Mesodermal cell (in vitro differentiated cells): ENCODE measurements at regions not wholly inside any gene's neighbourhood (a gene's known extent, or its start where the extent isn't known, plus 50 kb on each side); places are given as distances from the start of the nearest gene placed in this dataset.

Experiments used
- H3K27ac ChIP-seq: 2 replicates; pipeline ENCODE4 v1.7.0; 2013; ENCODE audit warnings: mild to moderate bottlenecking, low read depth, low read length, moderate library complexity; ENCODE audit not compliant: severe bottlenecking
- H3K36me3 ChIP-seq: 2 replicates; pipeline ENCODE4 v1.7.1; 2013; ENCODE audit warnings: mild to moderate bottlenecking, low read length, moderate library complexity; ENCODE audit not compliant: control insufficient read depth, insufficient read depth
- H3K4me1 ChIP-seq: one replicate; pipeline ENCODE4 v1.7.1; 2013; ENCODE audit warnings: mild to moderate bottlenecking, low read length; ENCODE audit not compliant: insufficient read depth, control insufficient read depth, poor library complexity, severe bottlenecking
- H3K4me3 ChIP-seq: 2 replicates; pipeline ENCODE4 v1.7.0; 2013; ENCODE audit warnings: low read length, control low read depth, mild to moderate bottlenecking; ENCODE audit not compliant: insufficient read depth, poor library complexity, severe bottlenecking; ENCODE audit errors: extremely low read depth
- H3K9me3 ChIP-seq: 2 replicates; pipeline ENCODE4 v1.7.1; 2013; ENCODE audit warnings: mild to moderate bottlenecking, low read length, moderate library complexity; ENCODE audit not compliant: control insufficient read depth
- WGBS, 2 experiments: methylation state at CpG; one replicate each; pipeline ENCODE4 v1.1.5; 2013; ENCODE audit warnings: missing lambda C conversion rate in 2 of 2; ENCODE audit not compliant: insufficient coverage in 2 of 2; 5-methylcytosine and 5-hydroxymethylcytosine counted together

DNA sequence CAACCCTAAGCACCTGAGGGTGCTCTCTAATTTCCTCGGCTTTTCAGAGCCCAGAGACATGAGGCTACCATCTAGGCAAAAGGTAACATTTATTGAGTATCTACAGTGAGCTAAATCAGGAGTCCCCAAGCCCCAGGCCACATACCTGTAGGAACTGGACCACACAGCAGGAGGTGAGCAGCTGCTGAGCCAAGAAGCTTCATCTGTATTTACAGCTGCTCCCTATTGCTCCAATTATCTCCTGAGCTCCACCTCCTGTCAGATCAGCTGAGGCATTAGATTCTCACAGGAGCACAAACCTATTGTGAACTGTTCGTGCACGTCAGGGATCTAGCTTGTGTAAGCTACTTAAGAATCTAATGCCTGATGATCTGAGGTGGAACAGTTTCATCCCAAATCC, 70.2 kb downstream of the RND3 start:
- H3K9me3 ChIP-seq, result no peaks in the 10 kb centered on the region
- WGBS, 2 experiments, result 100% methylated on average over 3 of the region's 3 CpGs; no CpG with 5 or more reads in 1 of the 2 experiments
- H3K4me1 ChIP-seq, result no peaks in the 10 kb centered on the region
- H3K4me3 ChIP-seq, result no peak overlapping the region
- no peaks in the 10 kb centered on the region for H3K36me3 ChIP-seq
- H3K27ac ChIP-seq, result no peak overlapping the region

DNA sequence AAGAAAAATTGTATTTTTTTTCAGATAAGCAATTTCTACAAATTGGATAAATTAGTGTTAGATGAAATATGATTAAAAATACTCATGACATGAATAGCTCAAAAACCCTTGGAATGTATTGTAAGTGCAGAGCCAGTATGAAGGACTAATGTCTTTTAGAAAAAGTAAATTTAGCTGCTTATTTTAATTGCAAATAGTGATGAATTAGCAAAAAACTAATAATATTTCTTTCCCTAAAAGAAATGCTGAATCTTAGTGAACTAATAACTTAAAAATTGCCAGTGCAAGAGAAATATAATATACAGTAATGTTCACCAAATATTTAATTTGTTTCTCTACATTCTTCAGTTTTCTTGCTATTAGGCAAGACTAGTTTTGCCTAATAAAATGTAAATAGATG, 72.4 kb downstream of the RND3 start:
- Histone ChIP-seq H3K9me3 (no peaks in the 10 kb centered on the region), H3K4me3 (no peak overlapping the region), H3K36me3 (no peaks in the 10 kb centered on the region), H3K27ac (no peak overlapping the region), H3K4me1 (peaks cover 7% of the 10 kb centered on the region)

DNA sequence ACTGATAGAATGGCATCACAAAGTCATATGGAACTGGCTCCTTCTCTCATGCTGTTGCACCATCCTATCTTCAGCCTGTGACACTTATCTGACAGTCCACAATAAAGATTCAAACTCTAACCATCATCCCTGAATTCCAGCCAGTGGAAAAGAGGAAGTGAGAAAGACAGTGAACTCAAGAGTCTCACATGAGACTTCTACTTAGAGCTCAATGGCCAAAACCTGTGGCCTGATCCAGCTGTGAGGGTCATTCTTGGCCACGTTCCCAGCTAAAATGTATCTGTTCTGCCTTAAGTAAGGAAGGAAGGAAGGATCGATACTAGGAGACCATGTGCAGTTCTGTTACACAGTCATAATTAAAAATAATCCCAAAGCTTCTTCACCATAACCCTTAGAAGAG, 73.6 kb downstream of the RND3 start:
- Histone ChIP-seq H3K9me3 (no peaks in the 10 kb centered on the region), H3K36me3 (no peaks in the 10 kb centered on the region), H3K4me1 (peaks cover 7% of the 10 kb centered on the region), H3K4me3 (no peak overlapping the region), H3K27ac (no peak overlapping the region)
- WGBS, 2 experiments, result 100% methylated on average over 1 of the region's 2 CpGs; no CpG with 5 or more reads in 1 of the 2 experiments

DNA sequence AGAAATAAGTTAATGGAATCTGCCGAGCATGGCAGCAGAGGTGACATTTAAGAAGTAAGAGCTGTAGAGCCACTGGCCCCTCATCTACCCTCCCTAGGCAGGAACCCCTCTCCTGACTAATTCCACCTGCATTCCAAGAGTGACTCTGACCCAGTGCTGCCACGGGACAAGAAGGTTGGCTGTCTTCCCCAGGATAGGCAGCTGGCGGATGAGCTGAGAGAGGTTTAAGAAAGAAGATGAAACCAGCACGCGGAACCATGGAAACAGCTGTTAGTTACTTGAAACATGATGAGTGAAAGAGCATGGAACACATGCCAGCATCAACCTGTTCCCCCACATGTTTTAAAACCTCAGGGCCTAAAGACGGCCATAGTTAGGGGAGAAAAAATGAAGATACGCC, 74.1 kb downstream of the RND3 start:
- Histone ChIP-seq H3K27ac (no peak overlapping the region), H3K4me1 (peaks cover 7% of the 10 kb centered on the region), H3K4me3 (no peak overlapping the region), H3K36me3 (no peaks in the 10 kb centered on the region), H3K9me3 (no peaks in the 10 kb centered on the region)
- WGBS, 2 experiments, result 94 to 100% methylated on average over 2 to 4 of the region's 7 CpGs

DNA sequence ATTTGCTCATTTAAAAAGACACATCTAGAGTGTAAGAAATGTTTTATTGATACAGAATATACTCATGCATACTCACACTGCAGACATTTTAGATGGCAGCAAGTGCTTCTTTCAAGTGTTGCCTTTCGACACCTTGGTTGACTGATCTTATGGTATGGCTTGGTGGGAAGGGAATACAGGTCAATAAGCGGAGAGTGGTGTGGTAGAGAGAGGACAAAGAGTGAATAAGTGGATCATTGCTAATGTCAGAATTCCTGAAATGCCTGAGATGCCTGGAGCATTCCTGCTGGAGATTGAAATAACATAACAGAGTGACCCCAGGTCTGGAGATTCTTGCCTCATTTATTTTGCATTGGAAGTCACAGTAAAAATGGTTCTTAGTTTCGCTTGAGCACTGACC, 76.7 kb downstream of the RND3 start:
- WGBS, 2 experiments, result 34 to 50% methylated on average over 2 of the region's 3 CpGs
- H3K27ac ChIP-seq, result peak overlapping the region; percentile 85

DNA sequence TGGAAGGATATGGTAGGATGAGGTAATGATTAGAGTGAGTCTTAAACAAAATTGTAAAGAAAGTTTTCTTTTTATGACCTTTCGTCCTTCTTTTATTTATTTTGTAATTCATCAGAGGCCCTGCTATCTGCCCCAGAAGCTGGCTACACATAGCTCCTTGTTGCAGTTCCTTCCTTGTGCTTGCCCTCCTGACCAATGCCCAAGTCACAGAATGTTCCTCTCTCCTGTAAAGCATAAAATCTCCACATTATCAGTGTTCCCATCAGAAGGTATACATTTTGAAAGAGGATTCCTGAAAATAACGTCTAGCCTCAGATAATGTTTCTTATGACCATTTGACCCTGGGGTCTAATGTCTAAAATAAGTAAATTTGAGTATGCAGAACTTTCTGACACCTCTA, 78.3 kb downstream of the RND3 start:
- WGBS, 2 experiments, result 89% methylated on average over 1 of the region's 2 CpGs; no CpG with 5 or more reads in 1 of the 2 experiments

More for the DNA sequence above, 76.7 kb downstream of the RND3 start:
- no peak overlapping the region for H3K4me3 ChIP-seq
- H3K9me3 ChIP-seq, result no peaks in the 10 kb centered on the region
- H3K4me1 ChIP-seq, result peaks cover 7% of the 10 kb centered on the region
- no peaks in the 10 kb centered on the region for H3K36me3 ChIP-seq

DNA sequence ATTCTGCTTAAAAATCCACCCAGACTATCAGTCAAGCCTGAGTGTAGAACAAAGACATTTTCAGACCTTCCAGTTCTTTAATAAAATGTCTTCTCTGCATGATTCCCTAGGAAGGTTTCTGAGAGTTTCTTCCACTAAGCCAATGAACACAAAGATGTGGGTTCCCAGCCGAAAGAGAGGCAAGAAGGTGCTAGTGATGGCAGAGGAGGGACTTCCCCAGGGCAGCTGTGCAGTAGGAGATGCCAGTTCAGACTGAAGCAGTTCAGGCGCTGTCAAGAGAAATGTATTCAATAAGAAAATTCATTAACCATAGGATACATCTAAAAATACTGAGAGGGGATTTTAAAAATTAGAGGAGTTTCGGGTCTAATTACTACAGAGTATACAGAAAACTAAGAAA, 83.3 kb downstream of the RND3 start:
- WGBS, 2 experiments, result no CpG with 5 or more reads among the region's 3 CpGs

More for the DNA sequence above, 78.3 kb downstream of the RND3 start:
- Histone ChIP-seq H3K4me1 (peaks cover 7% of the 10 kb centered on the region), H3K4me3 (no peak overlapping the region), H3K9me3 (no peaks in the 10 kb centered on the region), H3K36me3 (no peaks in the 10 kb centered on the region), H3K27ac (no peak overlapping the region)

DNA sequence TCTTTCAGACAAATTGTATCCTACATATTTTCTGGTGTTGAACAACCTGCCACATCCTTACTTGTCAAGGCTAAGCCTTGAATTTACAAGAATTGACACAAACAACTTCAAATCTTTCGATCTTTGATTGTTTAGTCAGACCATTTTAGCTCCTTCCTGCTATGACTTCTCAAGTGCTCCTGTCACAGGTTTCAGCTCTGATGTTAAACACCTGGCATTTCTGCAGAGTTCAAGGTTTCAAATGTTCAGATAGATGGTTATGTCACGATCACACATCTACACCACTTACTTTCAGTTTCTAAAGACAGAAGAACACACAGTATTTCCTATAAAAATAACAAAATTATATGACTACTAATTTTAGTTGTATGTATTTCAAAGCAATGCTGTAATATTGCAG, 84.0 kb downstream of the RND3 start:
- Histone ChIP-seq H3K9me3 (no peaks in the 10 kb centered on the region), H3K36me3 (no peaks in the 10 kb centered on the region), H3K27ac (no peak overlapping the region), H3K4me3 (no peak overlapping the region), H3K4me1 (no peaks in the 10 kb centered on the region)
- 100% methylated on average over 1 of the region's 2 CpGs for WGBS, 2 experiments

More for the DNA sequence above, 83.3 kb downstream of the RND3 start:
- no peaks in the 10 kb centered on the region for H3K4me1 ChIP-seq
- no peaks in the 10 kb centered on the region for H3K9me3 ChIP-seq
- H3K27ac ChIP-seq, result no peak overlapping the region
- no peaks in the 10 kb centered on the region for H3K36me3 ChIP-seq
- H3K4me3 ChIP-seq, result no peak overlapping the region

DNA sequence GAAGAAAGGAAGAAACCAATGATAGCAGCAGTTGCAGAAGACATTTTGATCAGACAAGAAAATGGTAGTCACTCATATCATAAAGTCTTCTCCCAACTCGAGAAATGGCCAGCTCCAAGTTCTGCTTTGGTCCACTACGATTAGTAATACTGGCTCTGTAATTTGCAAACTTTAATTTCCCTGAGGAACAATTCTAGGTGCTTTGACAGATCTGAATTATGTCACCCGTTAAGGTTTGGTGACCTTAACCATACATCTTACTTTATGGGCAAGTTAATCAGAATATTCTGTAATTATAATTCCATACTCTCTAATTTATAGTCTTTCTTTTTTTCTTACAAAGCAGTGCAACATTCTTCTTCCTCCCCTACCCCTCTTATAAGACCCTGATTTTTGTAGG, 84.5 kb downstream of the RND3 start:
- H3K9me3 ChIP-seq, result no peaks in the 10 kb centered on the region
- H3K27ac ChIP-seq, result no peak overlapping the region
- H3K36me3 ChIP-seq, result no peaks in the 10 kb centered on the region
- WGBS, 2 experiments, result 80 to 93% methylated on average over 2 of the region's 3 CpGs
- H3K4me3 ChIP-seq, result no peak overlapping the region
- no peaks in the 10 kb centered on the region for H3K4me1 ChIP-seq

DNA sequence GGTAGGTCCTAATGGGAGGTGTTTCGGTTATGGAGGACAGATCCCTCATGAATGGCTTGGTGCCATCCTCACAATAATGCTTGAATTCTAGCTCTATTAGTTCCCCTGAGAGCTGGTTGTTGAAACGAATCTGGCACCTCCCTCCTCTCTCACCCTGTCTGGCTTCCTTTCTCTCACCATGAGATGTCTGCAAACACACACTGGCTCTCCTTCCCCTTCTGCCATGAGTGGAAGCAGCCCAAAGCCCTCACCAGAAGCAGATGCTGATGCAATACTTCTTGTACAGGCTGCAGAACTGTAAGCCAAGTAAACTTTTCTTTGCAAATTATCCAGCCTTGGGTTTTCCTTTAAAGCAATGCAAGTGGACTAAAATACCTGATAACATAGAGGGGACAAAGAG, 86.6 kb downstream of the RND3 start:
- H3K27ac ChIP-seq, result no peak overlapping the region
- WGBS, 2 experiments, result 75 to 88% methylated on average over 1 of the region's 2 CpGs
- no peak overlapping the region for H3K4me3 ChIP-seq
- no peaks in the 10 kb centered on the region for H3K36me3 ChIP-seq
- no peaks in the 10 kb centered on the region for H3K9me3 ChIP-seq
- H3K4me1 ChIP-seq, result no peaks in the 10 kb centered on the region

DNA sequence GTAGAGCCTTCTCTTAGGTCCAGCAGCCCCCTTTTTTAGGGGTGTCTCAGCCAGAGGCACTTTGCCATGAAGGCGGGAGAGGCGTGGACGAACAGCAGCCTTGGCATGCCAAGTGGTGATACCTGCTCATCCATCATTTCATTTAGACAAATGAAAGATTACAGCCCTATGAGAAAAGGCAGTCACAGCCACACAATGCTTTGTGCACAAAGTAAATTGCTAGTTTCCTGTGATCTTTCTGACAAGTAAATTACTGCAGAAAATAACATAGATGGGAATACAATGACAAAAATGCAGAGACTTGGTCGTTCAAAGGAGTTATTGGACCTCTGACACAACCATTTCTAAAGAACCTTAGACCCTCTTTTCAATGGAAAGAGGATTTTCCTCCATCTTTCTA, 94.9 kb downstream of the RND3 start:
- H3K4me1 ChIP-seq, result no peaks in the 10 kb centered on the region
- H3K9me3 ChIP-seq, result no peaks in the 10 kb centered on the region
- H3K4me3 ChIP-seq, result no peak overlapping the region
- WGBS, 2 experiments, result 65 to 71% methylated on average over 2 of the region's 4 CpGs
- H3K27ac ChIP-seq, result no peak overlapping the region
- H3K36me3 ChIP-seq, result no peaks in the 10 kb centered on the region

DNA sequence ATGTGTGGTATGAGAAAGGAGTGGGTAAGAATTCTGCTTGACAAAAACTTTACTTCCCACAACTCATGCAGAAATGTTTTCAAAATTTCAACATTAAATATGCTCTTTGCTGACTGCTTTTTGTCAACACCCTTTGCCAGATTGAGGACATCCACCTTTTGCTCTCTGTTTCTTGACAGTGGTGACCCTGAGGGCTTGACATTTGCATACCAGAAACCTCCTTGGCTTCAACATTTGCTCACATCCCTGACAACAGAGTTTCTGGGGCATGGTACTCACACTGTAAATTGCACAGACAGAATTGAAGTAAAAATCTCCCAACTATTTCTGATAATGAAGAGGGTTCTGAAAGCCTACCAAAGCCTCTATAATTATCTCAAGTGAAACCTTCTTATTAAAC, 95.7 kb downstream of the RND3 start:
- Histone ChIP-seq H3K4me3 (no peak overlapping the region), H3K27ac (no peak overlapping the region), H3K36me3 (no peaks in the 10 kb centered on the region), H3K9me3 (no peaks in the 10 kb centered on the region), H3K4me1 (no peaks in the 10 kb centered on the region)
